WTC11 (cell line): ENCODE measurements at regions not wholly inside any gene's neighbourhood (a gene's known extent, or its start where the extent isn't known, plus 50 kb on each side); places are given as distances from the start of the nearest gene placed in this dataset.

Experiments used
- JAZF1 ChIP-seq: fragments of 250-450 bp; sonication (Bioruptor Pico); IDR thresholded peaks from 2 replicates; pipeline ENCODE4 v1.9.0; 2021; ENCODE audit warnings: moderate library complexity, mild to moderate bottlenecking, inconsistent platforms
- STAT6 ChIP-seq: sonication (generic); formaldehyde crosslinking; conservative IDR thresholded peaks from 2 replicates; pipeline ENCODE4 v1.8.1; 2023; ENCODE audit warnings: mild to moderate bottlenecking, low read depth, missing genetic modification reagents, moderate library complexity

- TF ChIP-seq STAT6 (CRISPR knock-in tag) (no peak), JAZF1 (CRISPR knock-in tag) (no peak)
These were observed 50.3 kb upstream of the ETAA1 start (continued) for GRCh38 chr2:67346718-67347407.
